SU-DHL-6 (cell line): ENCODE measurements at regions not wholly inside any gene's neighbourhood (a gene's known extent, or its start where the extent isn't known, plus 50 kb on each side); places are given as distances from the start of the nearest gene placed in this dataset.

Source experiments
- H2AFZ ChIP-seq: fragments of 200-600 bp; sonication (generic); 2 replicates; pipeline ENCODE4 v1.6.1; 2014; ENCODE audit warnings: low read depth, mild to moderate bottlenecking, moderate library complexity, mixed read lengths, antibody characterized with exemption, low read length; ENCODE audit not compliant: severe bottlenecking
- H3F3A ChIP-seq: fragments of 200-600 bp; shearing (Covaris generic); 2 replicates; pipeline ENCODE4 v1.6.0; 2016; ENCODE audit warnings: antibody characterized with exemption, mild to moderate bottlenecking; ENCODE audit not compliant: insufficient read depth
- H3K27ac ChIP-seq: fragments of 200-600 bp; sonication (generic); 2 replicates; pipeline ENCODE4 v1.5.1; 2016; ENCODE audit warnings: low read depth, mild to moderate bottlenecking, low read length, moderate library complexity, mixed read lengths
- H3K27me3 ChIP-seq: fragments of 200-600 bp; sonication (generic), shearing (Covaris generic); 2 replicates; pipeline ENCODE4 v1.6.0; 2014; ENCODE audit warnings: mild to moderate bottlenecking, low read length
- H3K36me3 ChIP-seq: fragments of 200-600 bp; sonication (generic); 2 replicates; pipeline ENCODE4 v1.6.1; 2014; ENCODE audit warnings: mild to moderate bottlenecking, low read length, mixed read lengths
- H3K4me2 ChIP-seq: fragments of 300-600, 200-600 bp; shearing (Covaris generic), sonication (generic); 2 replicates; pipeline ENCODE4 v1.6.0; 2014; ENCODE audit warnings: low read length, low read depth, mild to moderate bottlenecking; ENCODE audit not compliant: poor library complexity, severe bottlenecking
- H3K4me3 ChIP-seq: fragments of 200-600 bp; sonication (generic); 2 replicates; pipeline ENCODE4 v1.5.1; 2014; ENCODE audit warnings: antibody characterized with exemption, low read length, mild to moderate bottlenecking, mixed read lengths; ENCODE audit not compliant: insufficient read depth, poor library complexity, severe bottlenecking
- H3K79me2 ChIP-seq: fragments of 200-600 bp; sonication (generic); 2 replicates; pipeline ENCODE4 v1.6.1; 2014; ENCODE audit warnings: mild to moderate bottlenecking, low read length, moderate library complexity; ENCODE audit not compliant: insufficient read depth
- H3K9ac ChIP-seq: fragments of 200-600 bp; sonication (generic); 2 replicates; pipeline ENCODE4 v1.7.0; 2014; ENCODE audit warnings: mild to moderate bottlenecking, low read length
- H3K9me2 ChIP-seq: fragments of 200-600 bp; sonication (generic); replicated peaks from 2 replicates; pipeline ENCODE4 v1.6.1; 2014; ENCODE audit warnings: low read length; ENCODE audit not compliant: insufficient read depth
- H3K9me3 ChIP-seq: fragments of 200-600 bp; sonication (generic); 2 replicates; pipeline ENCODE4 v1.6.1; 2014; ENCODE audit warnings: low read length, mixed read lengths; ENCODE audit not compliant: insufficient read depth
- H4K20me1 ChIP-seq: fragments of 200-600 bp; sonication (generic); 2 replicates; pipeline ENCODE4 v1.6.1; 2014; ENCODE audit warnings: low read depth, mild to moderate bottlenecking, antibody characterized with exemption, low read length, moderate library complexity, mixed read lengths
- CTCF ChIP-seq: fragments of 200-600 bp; sonication (generic); IDR thresholded peaks from one replicate; pipeline ENCODE4 v1.5.1; 2017; ENCODE audit warnings: antibody characterized with exemption, mild to moderate bottlenecking, low read length, moderate library complexity; ENCODE audit not compliant: insufficient read depth, poor library complexity, severe bottlenecking
- EZH2phosphoT487 ChIP-seq: fragments of 200-600 bp; sonication (generic), shearing (Covaris generic); conservative IDR thresholded peaks from 2 replicates; pipeline ENCODE4 v1.6.1; 2018; ENCODE audit warnings: mild to moderate bottlenecking, antibody characterized with exemption, low read length, moderate library complexity, mixed read lengths

- Histone ChIP-seq H3K27ac (no peak overlapping the region), H3K4me2 (no peak overlapping the region), H3K9me2 (no peaks in the 10 kb centered on the region), H3F3A (no peaks in the 10 kb centered on the region), H3K9ac (no peak overlapping the region), H2AFZ (no peak overlapping the region), H3K36me3 (no peaks in the 10 kb centered on the region), H3K27me3 (no peaks in the 10 kb centered on the region), H4K20me1 (no peaks in the 10 kb centered on the region), H3K4me3 (no peak overlapping the region), H3K79me2 (no peaks in the 10 kb centered on the region), H3K9me3 (no peaks in the 10 kb centered on the region)
- TF ChIP-seq EZH2phosphoT487: no peak
- TF ChIP-seq CTCF: no peak
Measured at GRCh38 chr3:110074095-110074494, 736.7 kb upstream of the DPPA4 start.

- H3K27me3 ChIP-seq: no peaks in the 10 kb centered on the region
- no peaks in the 10 kb centered on the region for H3K79me2 ChIP-seq
- no peaks in the 10 kb centered on the region for H3K9me2 ChIP-seq
- no peaks in the 10 kb centered on the region for H3K9me3 ChIP-seq
- H3K9ac ChIP-seq: no peak overlapping the region
- no peak overlapping the region for H3K4me3 ChIP-seq
- H3K36me3 ChIP-seq: no peaks in the 10 kb centered on the region
- H3K4me2 ChIP-seq: no peak overlapping the region
- H3K27ac ChIP-seq: no peak overlapping the region
- no peaks in the 10 kb centered on the region for H3F3A ChIP-seq
- H4K20me1 ChIP-seq: no peaks in the 10 kb centered on the region
- no peak for TF ChIP-seq CTCF
- TF ChIP-seq EZH2phosphoT487: no peak
- H2AFZ ChIP-seq: no peak overlapping the region
Measured at GRCh38 chr3:110077093-110077492, 739.7 kb upstream of the DPPA4 start.

GRCh38 chr3:110093411-110093810 lies 756.1 kb upstream of the DPPA4 start:
- no peak overlapping the region for H3K9ac ChIP-seq
- no peak for TF ChIP-seq CTCF
- TF ChIP-seq EZH2phosphoT487: no peak
- no peaks in the 10 kb centered on the region for H3K36me3 ChIP-seq
- no peaks in the 10 kb centered on the region for H3K27me3 ChIP-seq
- no peak overlapping the region for H3K27ac ChIP-seq
- H4K20me1 ChIP-seq: no peaks in the 10 kb centered on the region
- H3F3A ChIP-seq: no peaks in the 10 kb centered on the region
- no peak overlapping the region for H3K4me3 ChIP-seq
- H3K9me3 ChIP-seq: no peaks in the 10 kb centered on the region
- H2AFZ ChIP-seq: no peak overlapping the region
- H3K9me2 ChIP-seq: no peaks in the 10 kb centered on the region
- H3K4me2 ChIP-seq: no peak overlapping the region
- no peaks in the 10 kb centered on the region for H3K79me2 ChIP-seq
